Keratinocyte (primary cell): ENCODE measurements at regions not wholly inside any gene's neighbourhood (a gene's known extent, or its start where the extent isn't known, plus 50 kb on each side); places are given as distances from the start of the nearest gene placed in this dataset.

Experiments used
- DNase-seq: peaks from one replicate; pipeline ENCODE4 v3.0.0-alpha.2; 2011; ENCODE audit warnings: low read depth, missing footprints, low spot score
- FAIRE-seq: peaks from 2 replicates; lab custom pipeline; 2011; peaks lifted over from hg19 to GRCh38; lab: Jason Lieb, UNC
- H2AFZ ChIP-seq: 2 replicates; pipeline ENCODE4 v1.6.0; 2012; ENCODE audit warnings: low read length, control low read depth, inconsistent platforms; ENCODE audit not compliant: control insufficient read depth
- H3K27ac ChIP-seq: 2 replicates; pipeline ENCODE4 v1.5.1; 2011; ENCODE audit warnings: low read length; ENCODE audit not compliant: control insufficient read depth, insufficient read depth
- H3K27me3 ChIP-seq: 3 replicates; pipeline ENCODE4 v1.6.0; 2011; ENCODE audit warnings: low read length; ENCODE audit not compliant: control insufficient read depth, insufficient read depth; ENCODE audit errors: extremely low read depth
- H3K36me3 ChIP-seq, 2 experiments: 2 replicates in 1 of 2; 3 replicates in 1 of 2; pipeline ENCODE4 v1.5.1; 2011; ENCODE audit warnings: low read length in 2 of 2, mild to moderate bottlenecking in 1 of 2; ENCODE audit not compliant: control insufficient read depth in 2 of 2, insufficient read depth in 2 of 2; ENCODE audit errors: extremely low read depth in 1 of 2
- H3K4me1 ChIP-seq: 3 replicates; pipeline ENCODE4 v1.5.1; 2011; ENCODE audit warnings: low read length; ENCODE audit not compliant: control insufficient read depth, insufficient read depth; ENCODE audit errors: extremely low read depth
- H3K4me2 ChIP-seq: 3 replicates; pipeline ENCODE4 v1.6.0; 2011; ENCODE audit warnings: low read depth, low read length; ENCODE audit not compliant: control insufficient read depth, insufficient read depth; ENCODE audit errors: extremely low read depth
- H3K4me3 ChIP-seq, 3 experiments: fragments of 200-600 bp in 1 of 3; sonication (generic) in 1 of 3; 2 replicates in 2 of 3; 3 replicates in 1 of 3; pipeline ENCODE4 v1.5.1; 2011 to 2016; ENCODE audit warnings: low read length in 3 of 3, mild to moderate bottlenecking in 3 of 3, control low read depth in 2 of 3, inconsistent platforms in 1 of 3, low read depth in 1 of 3, mixed read lengths in 1 of 3, mixed run types in 1 of 3, moderate library complexity in 1 of 3; ENCODE audit not compliant: control insufficient read depth in 2 of 3, insufficient read depth in 2 of 3; ENCODE audit errors: extremely low read depth in 1 of 3
- H3K79me2 ChIP-seq: 2 replicates; pipeline ENCODE4 v1.6.0; 2012; ENCODE audit warnings: low read length; ENCODE audit not compliant: control insufficient read depth, insufficient read depth
- H3K9ac ChIP-seq: 3 replicates; pipeline ENCODE4 v1.6.0; 2011; ENCODE audit warnings: low read length; ENCODE audit not compliant: control insufficient read depth, insufficient read depth; ENCODE audit errors: extremely low read depth
- H3K9me1 ChIP-seq: 3 replicates; pipeline ENCODE4 v1.6.0; 2011; ENCODE audit warnings: low read length; ENCODE audit not compliant: control insufficient read depth, insufficient read depth; ENCODE audit errors: extremely low read depth
- H3K9me3 ChIP-seq: 2 replicates; pipeline ENCODE4 v1.5.1; 2012; ENCODE audit warnings: low read depth, low read length; ENCODE audit not compliant: control insufficient read depth
- H4K20me1 ChIP-seq: 3 replicates; pipeline ENCODE4 v1.6.0; 2011; ENCODE audit warnings: low read length; ENCODE audit not compliant: control insufficient read depth, insufficient read depth; ENCODE audit errors: extremely low read depth
- EZH2 ChIP-seq: IDR thresholded peaks from one replicate; pipeline ENCODE4 v1.6.1; 2012; ENCODE audit warnings: inconsistent platforms, mild to moderate bottlenecking, low read length, moderate library complexity
- dilution Hi-C: fragments of 300-500 bp; cut with MboI; formaldehyde crosslinking; loops from one replicate; pipeline ENCODE4 v1.7.0; 2020; ENCODE audit warnings: low sequenced_read_pairs; ENCODE audit not compliant: extremely low pct_ligation_motif_present
- TF ChIP-seq, protein P1 (sequence below), 3 experiments: IDR thresholded peaks in 1 of 3; conservative IDR thresholded peaks in 1 of 3; optimal IDR thresholded peaks in 1 of 3; 2 replicates in 2 of 3; 3 replicates in 1 of 3; pipeline versions ENCODE3 to v1.5.1; 2011; ENCODE audit warnings: low read length in 3 of 3, mild to moderate bottlenecking in 3 of 3, moderate library complexity in 2 of 3, control low read depth in 1 of 3, inconsistent platforms in 1 of 3; ENCODE audit not compliant: insufficient read depth in 2 of 3; ENCODE audit errors: extremely low read depth in 1 of 3

DNA sequence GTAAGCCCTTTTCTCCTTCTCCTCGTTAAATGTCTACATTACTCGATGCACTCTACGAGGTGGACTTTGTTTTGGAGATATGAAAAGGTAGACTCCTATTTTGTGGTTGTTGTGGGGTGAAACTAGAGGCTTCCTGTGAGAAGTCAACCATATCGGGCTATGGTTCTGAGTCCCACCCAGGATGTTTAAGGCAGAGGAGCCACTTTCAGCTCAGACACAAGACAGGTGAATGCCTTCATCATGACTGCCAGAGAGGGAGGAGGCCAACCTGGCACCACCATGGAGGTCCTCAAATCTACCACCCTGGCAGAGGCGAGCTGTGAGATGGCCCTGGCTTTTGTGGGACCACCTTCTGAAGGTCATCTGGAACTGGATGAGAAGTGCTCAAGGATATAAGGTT is 154.4 kb upstream of the KLF3 start:
- no peak for FAIRE-seq
- no peak overlapping the region for H2AFZ ChIP-seq
- no peak overlapping the region for H3K4me2 ChIP-seq
- no peaks in the 10 kb centered on the region for H3K4me1 ChIP-seq
- no peaks in the 10 kb centered on the region for H3K27me3 ChIP-seq
- no peak overlapping the region for H3K4me3 ChIP-seq
- no peaks in the 10 kb centered on the region for H4K20me1 ChIP-seq
- no peaks in the 10 kb centered on the region for H3K9me1 ChIP-seq
- no peaks in the 10 kb centered on the region for H3K79me2 ChIP-seq
- dilution Hi-C loops, result no loop called here
- TF ChIP-seq, protein P1, sequence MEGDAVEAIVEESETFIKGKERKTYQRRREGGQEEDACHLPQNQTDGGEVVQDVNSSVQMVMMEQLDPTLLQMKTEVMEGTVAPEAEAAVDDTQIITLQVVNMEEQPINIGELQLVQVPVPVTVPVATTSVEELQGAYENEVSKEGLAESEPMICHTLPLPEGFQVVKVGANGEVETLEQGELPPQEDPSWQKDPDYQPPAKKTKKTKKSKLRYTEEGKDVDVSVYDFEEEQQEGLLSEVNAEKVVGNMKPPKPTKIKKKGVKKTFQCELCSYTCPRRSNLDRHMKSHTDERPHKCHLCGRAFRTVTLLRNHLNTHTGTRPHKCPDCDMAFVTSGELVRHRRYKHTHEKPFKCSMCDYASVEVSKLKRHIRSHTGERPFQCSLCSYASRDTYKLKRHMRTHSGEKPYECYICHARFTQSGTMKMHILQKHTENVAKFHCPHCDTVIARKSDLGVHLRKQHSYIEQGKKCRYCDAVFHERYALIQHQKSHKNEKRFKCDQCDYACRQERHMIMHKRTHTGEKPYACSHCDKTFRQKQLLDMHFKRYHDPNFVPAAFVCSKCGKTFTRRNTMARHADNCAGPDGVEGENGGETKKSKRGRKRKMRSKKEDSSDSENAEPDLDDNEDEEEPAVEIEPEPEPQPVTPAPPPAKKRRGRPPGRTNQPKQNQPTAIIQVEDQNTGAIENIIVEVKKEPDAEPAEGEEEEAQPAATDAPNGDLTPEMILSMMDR (optimal IDR thresholded peaks at IDR 0.05 in 1 of 3, IDR thresholded peaks at IDR 0.05 in 1 of 3, conservative IDR thresholded peaks at IDR 0.05 in 1 of 3; ENCODE audit: extremely low read depth in 1 of 3, insufficient read depth in 2 of 3, low read length in 3 of 3), result no peak
- TF ChIP-seq EZH2, result no peak
- H3K9me3 ChIP-seq, result no peaks in the 10 kb centered on the region
- DNase-seq, result no peak
- H3K9ac ChIP-seq, result no peak overlapping the region
- H3K36me3 ChIP-seq, result no peaks in the 10 kb centered on the region
- H3K27ac ChIP-seq, result no peak overlapping the region

DNA sequence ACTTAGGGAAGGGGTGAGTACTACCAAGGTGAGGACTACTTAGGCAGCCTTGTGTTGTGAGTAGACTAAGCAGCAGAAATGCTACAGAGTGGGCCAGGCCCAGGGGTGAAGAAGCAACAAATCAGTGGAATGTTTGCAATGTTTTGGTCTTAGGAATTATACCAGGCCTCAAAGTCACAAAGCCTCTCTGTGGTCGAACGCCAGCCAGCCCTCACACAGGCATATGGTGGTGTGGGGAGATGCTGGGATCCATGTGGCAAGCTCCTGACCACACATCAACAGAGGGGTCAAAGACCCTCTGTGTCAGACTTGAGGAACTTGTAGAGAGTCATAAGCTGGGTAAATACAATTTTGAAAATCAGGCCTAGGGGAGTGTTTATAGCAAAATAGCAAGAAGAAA is 153.8 kb upstream of the KLF3 start:
- FAIRE-seq (no peak), DNase-seq (no peak)
- no peak for TF ChIP-seq EZH2
- TF ChIP-seq, protein P1 (optimal IDR thresholded peaks at IDR 0.05 in 1 of 3, IDR thresholded peaks at IDR 0.05 in 1 of 3, conservative IDR thresholded peaks at IDR 0.05 in 1 of 3; ENCODE audit: extremely low read depth in 1 of 3, insufficient read depth in 2 of 3, low read length in 3 of 3), result no peak
- dilution Hi-C loops, result no loop called here
- no peaks in the 10 kb centered on the region for H3K9me3 ChIP-seq
- H3K4me3 ChIP-seq, result no peak overlapping the region
- H3K79me2 ChIP-seq, result no peaks in the 10 kb centered on the region
- H3K36me3 ChIP-seq, result no peaks in the 10 kb centered on the region
- H4K20me1 ChIP-seq, result no peaks in the 10 kb centered on the region
- H3K4me1 ChIP-seq, result no peaks in the 10 kb centered on the region
- H2AFZ ChIP-seq, result no peak overlapping the region
- H3K9me1 ChIP-seq, result no peaks in the 10 kb centered on the region
- H3K27ac ChIP-seq, result no peak overlapping the region
- no peaks in the 10 kb centered on the region for H3K27me3 ChIP-seq
- H3K9ac ChIP-seq, result no peak overlapping the region
- H3K4me2 ChIP-seq, result no peak overlapping the region
